HL-60 (cell line): ENCODE measurements at regions not wholly inside any gene's neighbourhood (a gene's known extent, or its start where the extent isn't known, plus 50 kb on each side); places are given as distances from the start of the nearest gene placed in this dataset.

ENCODE experiments used
- DNase-seq, 2 experiments: peaks; one replicate each; pipeline ENCODE4 v3.0.0-alpha.2; 2010 to 2020; ENCODE audit warnings: low read depth in 1 of 2, low spot score in 1 of 2
- H3K27ac ChIP-seq: fragments of 250-450 bp; sonication (Bioruptor Pico); replicated peaks from 2 replicates; pipeline ENCODE4 v1.5.1; 2020; ENCODE audit warnings: mild to moderate bottlenecking, moderate library complexity
- H3K27me3 ChIP-seq: fragments of 250-450 bp; sonication (Bioruptor Pico); 2 replicates; pipeline ENCODE4 v1.5.1; 2021; ENCODE audit warnings: mild to moderate bottlenecking, moderate library complexity; ENCODE audit not compliant: insufficient read depth, poor library complexity, severe bottlenecking
- H3K4me3 ChIP-seq: replicated peaks from 2 replicates; pipeline ENCODE4 v1.5.1; 2011; ENCODE audit warnings: mild to moderate bottlenecking, control low read depth, low read length; ENCODE audit not compliant: insufficient read depth
- GABPA ChIP-seq: IDR thresholded peaks from 2 replicates; pipeline ENCODE4 v1.6.1; 2012; ENCODE audit warnings: low read depth
- POLR2AphosphoS5 ChIP-seq: IDR thresholded peaks from 2 replicates; pipeline ENCODE4 v1.6.1; 2012; ENCODE audit warnings: low read depth
- SPI1 ChIP-seq: IDR thresholded peaks from 2 replicates; pipeline ENCODE4 v1.6.1; 2012; ENCODE audit warnings: low read depth, mild to moderate bottlenecking, borderline replicate concordance
- TF ChIP-seq, protein P1 (sequence below): IDR thresholded peaks from 2 replicates; pipeline ENCODE4 v1.6.1; 2012; ENCODE audit warnings: low read depth; ENCODE audit not compliant: insufficient replicate concordance
- TF ChIP-seq, protein P2 (sequence below): IDR thresholded peaks from one replicate; pipeline ENCODE4 v1.5.1; 2011; ENCODE audit warnings: low read length, control low read depth, inconsistent platforms; ENCODE audit not compliant: insufficient read depth

DNA sequence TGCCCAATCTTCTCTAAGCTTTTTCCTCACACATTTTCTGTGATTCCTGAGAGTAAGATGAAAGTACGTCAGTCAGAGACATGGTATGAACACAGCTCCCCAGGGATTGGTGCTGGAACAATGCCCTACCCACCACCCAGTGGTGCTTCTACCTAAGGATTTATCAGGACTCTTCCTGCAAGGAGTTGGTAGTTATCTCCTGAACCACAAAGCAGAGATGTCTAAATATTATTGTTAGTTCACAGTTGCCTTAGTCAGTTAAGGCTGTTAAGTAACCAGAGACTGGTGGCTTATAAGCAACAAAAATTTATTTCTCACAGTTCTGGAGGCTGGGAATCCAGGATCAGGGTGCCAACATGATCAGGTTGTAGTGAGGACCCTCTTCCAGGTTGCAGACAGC, 60.3 kb upstream of the CCDC85A start:
- DNase-seq: no peak
- Histone ChIP-seq H3K27me3 (peaks cover 2% of the 10 kb centered on the region), H3K27ac (no peak overlapping the region), H3K4me3 (no peak overlapping the region)
- TF ChIP-seq, protein P1, sequence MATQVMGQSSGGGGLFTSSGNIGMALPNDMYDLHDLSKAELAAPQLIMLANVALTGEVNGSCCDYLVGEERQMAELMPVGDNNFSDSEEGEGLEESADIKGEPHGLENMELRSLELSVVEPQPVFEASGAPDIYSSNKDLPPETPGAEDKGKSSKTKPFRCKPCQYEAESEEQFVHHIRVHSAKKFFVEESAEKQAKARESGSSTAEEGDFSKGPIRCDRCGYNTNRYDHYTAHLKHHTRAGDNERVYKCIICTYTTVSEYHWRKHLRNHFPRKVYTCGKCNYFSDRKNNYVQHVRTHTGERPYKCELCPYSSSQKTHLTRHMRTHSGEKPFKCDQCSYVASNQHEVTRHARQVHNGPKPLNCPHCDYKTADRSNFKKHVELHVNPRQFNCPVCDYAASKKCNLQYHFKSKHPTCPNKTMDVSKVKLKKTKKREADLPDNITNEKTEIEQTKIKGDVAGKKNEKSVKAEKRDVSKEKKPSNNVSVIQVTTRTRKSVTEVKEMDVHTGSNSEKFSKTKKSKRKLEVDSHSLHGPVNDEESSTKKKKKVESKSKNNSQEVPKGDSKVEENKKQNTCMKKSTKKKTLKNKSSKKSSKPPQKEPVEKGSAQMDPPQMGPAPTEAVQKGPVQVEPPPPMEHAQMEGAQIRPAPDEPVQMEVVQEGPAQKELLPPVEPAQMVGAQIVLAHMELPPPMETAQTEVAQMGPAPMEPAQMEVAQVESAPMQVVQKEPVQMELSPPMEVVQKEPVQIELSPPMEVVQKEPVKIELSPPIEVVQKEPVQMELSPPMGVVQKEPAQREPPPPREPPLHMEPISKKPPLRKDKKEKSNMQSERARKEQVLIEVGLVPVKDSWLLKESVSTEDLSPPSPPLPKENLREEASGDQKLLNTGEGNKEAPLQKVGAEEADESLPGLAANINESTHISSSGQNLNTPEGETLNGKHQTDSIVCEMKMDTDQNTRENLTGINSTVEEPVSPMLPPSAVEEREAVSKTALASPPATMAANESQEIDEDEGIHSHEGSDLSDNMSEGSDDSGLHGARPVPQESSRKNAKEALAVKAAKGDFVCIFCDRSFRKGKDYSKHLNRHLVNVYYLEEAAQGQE: no peak
- TF ChIP-seq, protein P2, sequence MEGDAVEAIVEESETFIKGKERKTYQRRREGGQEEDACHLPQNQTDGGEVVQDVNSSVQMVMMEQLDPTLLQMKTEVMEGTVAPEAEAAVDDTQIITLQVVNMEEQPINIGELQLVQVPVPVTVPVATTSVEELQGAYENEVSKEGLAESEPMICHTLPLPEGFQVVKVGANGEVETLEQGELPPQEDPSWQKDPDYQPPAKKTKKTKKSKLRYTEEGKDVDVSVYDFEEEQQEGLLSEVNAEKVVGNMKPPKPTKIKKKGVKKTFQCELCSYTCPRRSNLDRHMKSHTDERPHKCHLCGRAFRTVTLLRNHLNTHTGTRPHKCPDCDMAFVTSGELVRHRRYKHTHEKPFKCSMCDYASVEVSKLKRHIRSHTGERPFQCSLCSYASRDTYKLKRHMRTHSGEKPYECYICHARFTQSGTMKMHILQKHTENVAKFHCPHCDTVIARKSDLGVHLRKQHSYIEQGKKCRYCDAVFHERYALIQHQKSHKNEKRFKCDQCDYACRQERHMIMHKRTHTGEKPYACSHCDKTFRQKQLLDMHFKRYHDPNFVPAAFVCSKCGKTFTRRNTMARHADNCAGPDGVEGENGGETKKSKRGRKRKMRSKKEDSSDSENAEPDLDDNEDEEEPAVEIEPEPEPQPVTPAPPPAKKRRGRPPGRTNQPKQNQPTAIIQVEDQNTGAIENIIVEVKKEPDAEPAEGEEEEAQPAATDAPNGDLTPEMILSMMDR: no peak
- TF ChIP-seq SPI1 (no peak), POLR2AphosphoS5 (no peak), GABPA (no peak)

DNA sequence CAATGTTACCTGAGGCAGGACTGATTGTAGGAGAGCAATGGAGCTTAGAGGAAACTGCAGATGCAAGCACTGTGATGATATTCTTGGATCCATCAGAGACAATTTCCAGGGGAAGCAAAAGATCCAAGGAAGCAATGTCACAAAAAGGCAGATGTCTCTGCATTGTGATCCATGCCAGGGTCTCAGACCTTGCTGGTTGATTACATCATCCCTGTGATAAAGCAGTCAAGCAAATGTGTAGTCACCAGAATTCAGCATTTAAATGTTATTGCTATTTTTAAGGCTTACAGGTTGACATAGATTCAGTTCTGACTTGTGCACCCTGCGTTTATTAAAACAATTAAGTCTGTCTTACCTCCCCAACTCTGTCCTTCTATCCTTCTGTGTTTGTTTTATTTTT, 56.8 kb upstream of the CCDC85A start:
- H3K27ac ChIP-seq: no peak overlapping the region
- no peak for TF ChIP-seq POLR2AphosphoS5
- peaks cover 2% of the 10 kb centered on the region for H3K27me3 ChIP-seq
- H3K4me3 ChIP-seq: no peak overlapping the region
- no peak for DNase-seq

DNA sequence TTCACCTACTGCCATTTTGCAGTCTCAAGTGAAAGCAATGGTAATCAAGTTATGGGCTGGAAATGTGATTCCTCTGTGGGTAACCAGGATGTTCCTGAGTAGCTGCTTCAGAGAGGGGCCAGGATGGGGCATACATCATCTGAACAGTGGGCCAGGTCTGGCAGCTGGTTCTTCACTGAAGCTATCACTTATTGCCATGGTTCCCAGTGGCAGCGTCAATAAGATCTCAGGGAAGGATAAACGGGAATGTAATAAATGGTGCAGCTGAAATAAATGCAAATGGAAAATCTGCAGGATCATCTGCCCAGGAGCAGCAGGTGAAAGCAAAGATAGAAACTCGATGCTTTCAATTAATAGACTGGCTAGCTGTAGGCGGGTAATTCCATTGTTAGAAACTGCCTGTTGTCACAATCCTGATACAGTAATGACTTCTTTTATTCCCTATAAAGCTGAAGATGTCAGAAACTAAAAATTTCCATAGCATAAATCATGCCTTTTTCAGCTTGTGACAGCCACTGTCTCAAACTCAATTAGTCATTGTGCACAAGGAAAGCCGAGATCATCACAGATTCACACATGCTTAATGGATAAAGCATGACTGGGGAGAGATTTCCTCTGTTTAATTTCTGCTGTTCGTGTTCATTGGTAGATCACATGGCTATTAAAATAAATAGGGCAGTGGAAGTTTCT, 56.2 kb upstream of the CCDC85A start:
- TF ChIP-seq POLR2AphosphoS5: no peak
- TF ChIP-seq, protein P1: no peak
- TF ChIP-seq GABPA: no peak
- TF ChIP-seq, protein P2: no peak
- TF ChIP-seq SPI1: no peak
- DNase-seq: no peak
- Histone ChIP-seq H3K27me3 (peaks cover 2% of the 10 kb centered on the region), H3K4me3 (no peak overlapping the region), H3K27ac (no peak overlapping the region)

DNA sequence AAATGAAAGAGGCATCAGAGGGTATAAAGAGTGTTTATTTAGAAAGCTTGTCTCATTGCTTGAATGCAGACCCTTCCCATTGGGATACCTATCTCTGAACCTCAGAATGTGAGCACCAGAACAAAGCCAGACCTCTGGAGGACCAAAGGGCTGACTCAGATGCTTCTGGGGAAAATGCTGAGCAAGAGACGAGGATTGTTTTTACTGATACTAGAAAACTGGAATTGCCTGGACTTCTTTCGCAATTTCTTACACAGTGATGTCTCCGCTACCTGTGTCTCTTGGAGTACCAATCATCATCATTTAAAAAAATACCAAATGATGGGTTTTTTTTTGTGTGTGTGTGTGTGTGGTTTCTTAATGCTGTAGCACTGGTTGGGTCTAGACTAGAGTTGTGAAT, 55.6 kb upstream of the CCDC85A start:
- DNase-seq: no peak
- no peak overlapping the region for H3K4me3 ChIP-seq
- peaks cover 2% of the 10 kb centered on the region for H3K27me3 ChIP-seq
- no peak overlapping the region for H3K27ac ChIP-seq
- TF ChIP-seq, protein P1: no peak
- no peak for TF ChIP-seq SPI1
- TF ChIP-seq, protein P2: no peak
- no peak for TF ChIP-seq POLR2AphosphoS5
- no peak for TF ChIP-seq GABPA
